GM18505 (cell line): ENCODE measurements at regions not wholly inside any gene's neighbourhood (a gene's known extent, or its start where the extent isn't known, plus 50 kb on each side); places are given as distances from the start of the nearest gene placed in this dataset.
"Not testable (repeated sequence)": the region's sequence is repeated elsewhere in the genome, so short reads cannot be mapped to it uniquely, and the experiment has no call there.

ENCODE experiments used
- ATAC-seq: cut with Tn5 transposase; IDR thresholded peaks from one replicate; pipeline ENCODE4 v1.9.1; 2021; ENCODE audit not compliant: unreplicated experiment
- POLR2A ChIP-seq: IDR thresholded peaks from 4 replicates; pipeline ENCODE4 v1.6.1; 2011; ENCODE audit warnings: borderline replicate concordance; ENCODE audit not compliant: insufficient read depth, insufficient read length; ENCODE audit errors: extremely low read depth

- ATAC-seq = not testable (repeated sequence)
Measured at GRCh38 chrX:115840729-115841409, 279.9 kb downstream of the PLS3 start.

DNA sequence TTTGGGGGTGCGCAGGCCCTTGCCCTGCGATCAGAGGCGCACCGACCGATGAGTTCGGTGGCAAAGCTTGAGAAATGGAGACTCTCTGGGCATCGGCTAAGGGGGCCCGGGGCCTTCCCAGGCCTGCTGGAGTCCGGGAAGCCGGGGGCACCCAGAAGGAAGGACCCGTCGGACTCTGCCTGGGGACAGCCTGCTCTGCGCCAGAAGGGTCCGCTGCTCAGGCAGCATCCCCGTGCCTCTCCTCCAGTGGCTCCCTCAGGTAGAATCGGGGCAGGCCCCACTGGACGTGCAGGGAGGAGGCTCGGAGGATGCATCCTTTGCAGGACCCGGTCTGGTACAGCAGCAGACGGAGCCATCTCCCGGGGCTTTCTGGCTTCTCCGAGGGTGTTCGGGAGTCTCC is 290.0 kb downstream of the PLS3 start:
- ATAC-seq = not testable (repeated sequence)

DNA sequence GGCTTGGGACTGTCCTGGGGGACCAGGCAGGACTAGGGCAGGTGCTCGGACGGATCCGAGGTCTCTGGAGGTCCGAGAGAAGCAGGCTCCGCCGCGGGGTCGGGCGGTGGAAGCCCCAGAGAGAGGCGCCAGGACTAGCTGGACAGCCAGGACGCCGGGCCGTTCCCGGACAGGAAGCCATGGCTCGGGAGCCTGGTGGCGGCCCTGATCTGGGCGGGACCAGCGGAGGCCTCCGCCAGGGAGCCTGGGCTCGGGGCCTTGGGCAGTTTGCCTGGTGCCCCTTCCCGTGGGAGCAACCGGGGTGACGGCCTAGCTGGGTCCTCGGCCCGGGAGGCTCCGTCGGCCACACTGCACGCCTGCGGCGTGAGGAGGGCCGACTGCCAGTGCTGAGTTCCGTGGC is 292.3 kb downstream of the PLS3 start:
- ATAC-seq = not testable (repeated sequence)

DNA sequence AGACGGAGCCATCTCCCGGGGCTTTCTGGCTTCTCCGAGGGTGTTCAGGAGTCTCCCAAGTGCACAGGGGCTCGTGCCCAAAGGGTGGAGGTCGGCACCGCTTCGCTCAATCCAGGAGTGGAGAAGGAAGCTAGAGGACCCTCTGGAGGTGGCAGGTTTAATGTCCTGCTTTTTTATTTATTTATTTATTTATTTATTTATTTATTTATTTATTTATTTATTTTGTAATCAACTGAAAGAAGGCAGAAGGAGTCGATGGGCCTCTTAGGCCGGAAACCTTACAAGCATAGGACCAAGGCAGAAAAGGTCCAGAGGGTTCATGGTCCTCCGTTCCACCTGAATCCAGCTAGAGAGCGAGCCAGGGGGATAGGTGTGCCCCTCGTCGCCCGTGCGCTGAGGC is 289.4 kb upstream of the AGTR2 start:
- ATAC-seq = not testable (repeated sequence)

DNA sequence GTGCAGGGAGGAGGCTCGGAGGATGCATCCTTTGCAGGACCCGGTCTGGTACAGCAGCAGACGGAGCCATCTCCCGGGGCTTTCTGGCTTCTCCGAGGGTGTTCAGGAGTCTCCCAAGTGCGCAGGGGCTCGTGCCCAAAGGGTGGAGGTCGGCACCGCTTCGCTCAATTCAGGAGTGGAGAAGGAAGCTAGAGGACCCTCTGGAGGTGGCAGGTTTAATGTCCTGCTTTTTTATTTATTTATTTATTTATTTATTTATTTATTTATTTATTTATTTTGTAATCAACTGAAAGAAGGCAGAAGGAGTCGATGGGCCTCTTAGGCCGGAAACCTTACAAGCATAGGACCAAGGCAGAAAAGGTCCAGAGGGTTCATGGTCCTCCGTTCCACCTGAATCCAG is 286.4 kb upstream of the AGTR2 start:
- not testable (repeated sequence) for ATAC-seq

- ATAC-seq = not testable (repeated sequence)
Measured at GRCh38 chrX:115888041-115888440, 282.5 kb upstream of the AGTR2 start.

DNA sequence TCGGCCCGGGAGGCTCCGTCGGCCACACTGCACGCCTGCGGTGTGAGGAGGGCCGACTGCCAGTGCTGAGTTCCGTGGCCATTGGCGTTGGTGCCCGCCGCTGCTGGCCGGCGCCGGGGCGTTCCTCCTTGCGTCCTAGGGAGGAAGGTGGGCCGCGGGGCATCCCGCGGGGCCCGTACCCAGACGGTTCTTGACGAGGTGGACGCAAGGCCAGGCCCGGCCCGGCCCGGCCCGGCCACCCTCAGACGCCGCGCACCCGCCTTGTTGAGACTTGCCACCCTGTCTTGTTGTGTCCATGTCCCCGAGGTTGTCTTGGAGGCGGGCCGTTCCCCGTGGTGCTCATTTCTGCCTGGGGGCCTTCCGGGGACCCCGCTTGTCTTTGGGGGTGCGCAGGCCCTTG is 282.0 kb upstream of the AGTR2 start:
- not testable (repeated sequence) for ATAC-seq

- no peak for ATAC-seq
- TF ChIP-seq POLR2A = no peak
Measured at GRCh38 chrX:115889121-115889890, 281.2 kb upstream of the AGTR2 start.

GRCh38 chrX:115892056-115892708 is 278.4 kb upstream of the AGTR2 start:
- TF ChIP-seq POLR2A = no peak
- ATAC-seq = no peak

DNA sequence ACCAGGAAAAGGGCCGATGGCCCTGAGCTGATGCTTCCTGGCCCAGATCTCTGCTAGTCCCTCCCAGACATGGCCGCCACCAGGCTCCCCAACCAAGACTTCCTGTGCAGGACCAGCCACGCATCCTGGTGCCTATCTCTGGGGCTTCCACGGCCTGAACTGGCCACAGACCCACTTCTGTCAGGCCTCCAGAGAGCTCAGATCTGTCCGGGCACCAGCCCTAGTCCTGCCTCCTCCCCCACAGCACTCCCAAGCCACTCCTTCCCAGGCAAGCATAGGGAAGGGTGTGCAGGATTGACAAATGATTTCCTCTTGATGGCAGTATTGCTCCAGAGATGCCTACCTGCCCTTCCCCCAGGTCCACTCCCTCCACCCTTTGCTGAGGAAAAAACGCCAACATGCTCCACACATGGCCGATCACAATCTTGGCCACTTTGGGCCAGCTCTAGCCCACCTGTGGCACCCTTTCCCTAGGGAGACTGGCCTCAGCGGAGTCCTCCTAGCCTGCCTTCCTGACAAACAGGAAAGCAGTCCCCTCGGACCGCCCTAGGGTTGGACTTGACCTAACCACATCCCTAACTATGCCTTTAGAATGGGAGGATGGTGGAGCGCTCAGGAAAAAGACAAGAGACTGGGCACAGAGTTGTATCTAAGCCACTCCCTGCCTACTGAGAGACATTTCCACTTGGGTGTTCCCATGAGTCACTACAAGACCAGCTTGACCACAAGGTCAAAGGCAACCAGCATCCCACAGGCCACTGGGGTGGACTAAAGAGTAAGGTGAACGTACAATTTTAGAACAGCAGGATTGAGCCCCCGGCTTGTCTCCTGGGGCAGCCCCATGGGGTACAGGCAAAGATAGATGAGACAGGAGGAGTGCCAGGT is 277.5 kb upstream of the AGTR2 start:
- ATAC-seq = peak; percentile 72
- no peak for TF ChIP-seq POLR2A

DNA sequence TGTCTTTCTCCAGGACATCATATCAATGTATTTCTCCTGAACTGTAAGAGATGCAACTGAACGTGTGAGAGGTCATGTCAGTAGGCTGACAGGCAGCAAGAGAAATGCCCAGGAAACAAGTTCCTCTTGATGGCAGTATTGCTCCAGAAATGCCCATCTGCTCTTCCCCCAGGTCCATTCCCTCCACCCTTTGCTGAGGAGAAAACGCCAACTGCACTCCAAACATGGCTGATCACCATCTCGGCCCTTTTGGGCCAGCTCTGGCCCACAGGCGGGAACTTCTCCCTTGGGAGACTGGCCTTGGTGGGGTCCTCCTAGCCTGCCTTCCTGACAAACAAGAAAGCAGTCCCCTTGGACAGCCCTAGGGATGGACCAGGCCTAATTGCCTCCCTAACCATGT is 276.5 kb upstream of the AGTR2 start:
- no peak for TF ChIP-seq POLR2A
- no peak for ATAC-seq

DNA sequence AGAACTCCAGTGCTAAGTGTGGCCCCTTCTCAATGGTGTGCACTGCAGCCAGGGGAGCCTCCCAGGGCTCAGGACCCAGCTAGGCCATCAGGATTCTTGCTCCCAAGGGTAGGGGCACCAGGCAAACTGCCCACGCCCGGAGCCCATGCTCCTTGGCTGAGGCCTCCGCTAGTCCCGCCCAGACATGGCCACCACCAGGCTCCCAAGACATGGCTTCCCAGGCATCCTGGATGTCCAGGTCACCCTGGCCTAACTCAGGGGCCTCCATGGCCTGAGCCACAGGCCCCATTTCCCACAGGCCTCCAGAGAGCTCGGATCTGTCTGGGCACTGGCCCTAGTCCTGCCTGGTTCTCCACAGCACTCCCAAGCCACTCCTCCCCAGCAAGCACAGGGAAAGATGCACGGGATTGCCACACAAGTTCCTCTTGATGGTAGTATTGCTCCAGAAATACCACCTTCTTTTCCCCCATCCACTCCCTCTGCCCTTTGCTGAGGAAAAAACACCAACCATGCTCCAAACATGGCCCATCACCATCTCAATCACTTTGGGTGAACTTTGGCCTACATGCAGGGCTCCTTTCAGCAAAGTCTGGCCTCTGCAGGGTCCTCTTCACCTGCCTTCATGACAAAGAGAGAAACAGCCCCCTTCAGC is 274.7 kb upstream of the AGTR2 start:
- ATAC-seq = no peak
- no peak for TF ChIP-seq POLR2A

GRCh38 chrX:115896362-115896761 is 274.2 kb upstream of the AGTR2 start:
- no peak for TF ChIP-seq POLR2A
- no peak for ATAC-seq

DNA sequence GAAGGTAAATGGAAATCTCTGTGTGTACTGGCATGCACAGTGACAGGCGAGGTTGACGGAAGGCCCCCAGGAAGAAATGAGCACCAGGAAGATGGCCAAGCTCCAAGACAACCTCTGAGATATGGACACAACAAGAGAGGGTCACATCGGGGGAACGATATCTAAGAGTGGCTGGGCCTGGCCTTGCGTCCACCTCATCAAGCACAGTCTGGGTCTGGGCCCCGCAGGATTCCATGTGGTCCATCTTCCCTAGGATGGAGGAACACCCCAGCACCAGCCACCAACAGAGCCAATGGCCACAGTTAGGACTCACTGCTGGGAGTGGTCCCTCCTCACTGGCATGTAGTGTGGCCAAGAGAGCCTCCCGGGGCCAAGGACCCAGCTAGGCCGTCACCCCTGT is 272.6 kb upstream of the AGTR2 start:
- TF ChIP-seq POLR2A = no peak
- ATAC-seq = no peak
